H9 (cell line): ENCODE measurements at regions not wholly inside any gene's neighbourhood (a gene's known extent, or its start where the extent isn't known, plus 50 kb on each side); places are given as distances from the start of the nearest gene placed in this dataset.

Source experiments
- DNase-seq: peaks from one replicate; pipeline ENCODE4 v3.0.0-alpha.2; 2017
- H2AFZ ChIP-seq: one replicate; pipeline ENCODE4 v1.6.1; 2013; ENCODE audit warnings: mild to moderate bottlenecking, low read length, control low read depth, moderate library complexity
- H2AK5ac ChIP-seq: 2 replicates; pipeline ENCODE4 v1.6.1; 2013; ENCODE audit warnings: low read length, control low read depth, mixed read lengths; ENCODE audit not compliant: insufficient read length
- H2BK120ac ChIP-seq: one replicate; pipeline ENCODE4 v1.6.1; 2013; ENCODE audit warnings: low read depth, mild to moderate bottlenecking, low read length, control low read depth, inconsistent platforms; ENCODE audit not compliant: poor library complexity, severe bottlenecking
- H2BK12ac ChIP-seq: 2 replicates; pipeline ENCODE4 v1.6.1; 2013; ENCODE audit warnings: low read length, control low read depth, mixed read lengths, low read depth; ENCODE audit not compliant: insufficient read length
- H2BK15ac ChIP-seq: 2 replicates; pipeline ENCODE4 v1.6.1; 2013; ENCODE audit warnings: low read depth, low read length, control low read depth
- H2BK20ac ChIP-seq: one replicate; pipeline ENCODE4 v1.6.1; 2013; ENCODE audit warnings: low read depth, mild to moderate bottlenecking, low read length, control low read depth, inconsistent platforms; ENCODE audit not compliant: poor library complexity, severe bottlenecking
- H2BK5ac ChIP-seq: 2 replicates; pipeline ENCODE4 v1.6.1; 2013; ENCODE audit warnings: low read length, control low read depth, mixed read lengths; ENCODE audit not compliant: insufficient read length
- H3K14ac ChIP-seq: 2 replicates; pipeline ENCODE4 v1.6.1; 2013; ENCODE audit warnings: low read length, control low read depth; ENCODE audit not compliant: insufficient read depth
- H3K18ac ChIP-seq: 2 replicates; pipeline ENCODE4 v1.6.1; 2013; ENCODE audit warnings: low read depth, mild to moderate bottlenecking, mixed read lengths, low read length, control low read depth; ENCODE audit not compliant: insufficient read length
- H3K23ac ChIP-seq: 2 replicates; pipeline ENCODE4 v1.6.1; 2013; ENCODE audit warnings: low read length, control low read depth, mixed read lengths, low read depth; ENCODE audit not compliant: insufficient read length
- H3K23me2 ChIP-seq: 2 replicates; pipeline ENCODE4 v1.6.1; 2013; ENCODE audit warnings: low read depth, mild to moderate bottlenecking, mixed read lengths, low read length, control low read depth; ENCODE audit not compliant: insufficient read length, poor library complexity, severe bottlenecking
- H3K27ac ChIP-seq: 2 replicates; pipeline ENCODE4 v1.5.1; 2013; ENCODE audit warnings: low read length, control low read depth, mixed read lengths, low read depth; ENCODE audit not compliant: insufficient read length
- H3K27me3 ChIP-seq: 2 replicates; pipeline ENCODE4 v1.6.1; 2013; ENCODE audit warnings: low read length, control low read depth, inconsistent platforms; ENCODE audit not compliant: insufficient read depth
- H3K4ac ChIP-seq: 2 replicates; pipeline ENCODE4 v1.6.1; 2013; ENCODE audit warnings: low read depth, mild to moderate bottlenecking, control low read depth, inconsistent platforms, low read length, moderate library complexity
- H3K4me1 ChIP-seq: 2 replicates; pipeline ENCODE4 v1.6.1; 2013; ENCODE audit warnings: low read length, control low read depth, inconsistent platforms; ENCODE audit not compliant: insufficient read depth
- H3K4me2 ChIP-seq: 2 replicates; pipeline ENCODE4 v1.6.1; 2013; ENCODE audit warnings: low read length, control low read depth, mixed read lengths; ENCODE audit not compliant: insufficient read length, insufficient read depth
- H3K56ac ChIP-seq: 2 replicates; pipeline ENCODE4 v1.6.1; 2013; ENCODE audit warnings: low read depth, mild to moderate bottlenecking, mixed read lengths, low read length, control low read depth; ENCODE audit not compliant: insufficient read length
- H3K79me1 ChIP-seq: 2 replicates; pipeline ENCODE4 v1.6.1; 2013; ENCODE audit warnings: low read depth, mild to moderate bottlenecking, moderate library complexity, low read length, control low read depth, inconsistent platforms; ENCODE audit not compliant: insufficient read depth, poor library complexity, severe bottlenecking
- H3K79me2 ChIP-seq: 2 replicates; pipeline ENCODE4 v1.6.1; 2013; ENCODE audit warnings: low read length, control low read depth, inconsistent platforms; ENCODE audit not compliant: insufficient read depth
- H3K9ac ChIP-seq: 2 replicates; pipeline ENCODE4 v1.6.1; 2013; ENCODE audit warnings: low read length, control low read depth, mixed read lengths; ENCODE audit not compliant: insufficient read length; ENCODE audit errors: extremely low read depth
- H3K9me3 ChIP-seq: one replicate; pipeline ENCODE4 v1.6.1; 2013; ENCODE audit warnings: low read depth, low read length, inconsistent platforms; ENCODE audit not compliant: control insufficient read depth
- H3T11ph ChIP-seq: one replicate; pipeline ENCODE4 v1.6.1; 2013; ENCODE audit warnings: mild to moderate bottlenecking, low read length, control low read depth, inconsistent platforms
- H4K20me1 ChIP-seq: one replicate; pipeline ENCODE4 v1.6.1; 2013; ENCODE audit not compliant: control insufficient read depth, insufficient read length, insufficient read depth
- H4K5ac ChIP-seq: 2 replicates; pipeline ENCODE4 v1.6.1; 2013; ENCODE audit warnings: low read depth, mild to moderate bottlenecking, mixed read lengths, low read length, control low read depth; ENCODE audit not compliant: insufficient read length
- H4K8ac ChIP-seq: replicated peaks from 2 replicates; pipeline ENCODE4 v1.6.1; 2013; ENCODE audit warnings: low read length, control low read depth, mixed read lengths, low read depth; ENCODE audit not compliant: insufficient read length
- H4K91ac ChIP-seq: 2 replicates; pipeline ENCODE4 v1.6.1; 2013; ENCODE audit warnings: low read depth, mild to moderate bottlenecking, moderate library complexity, mixed read lengths, low read length, control low read depth; ENCODE audit not compliant: insufficient read length
- H3K27ac Mint-ChIP-seq, 3 experiments: 2 replicates in 2 of 3; 3 replicates in 1 of 3; pipeline ENCODE4 v1.8.0; 2020 to 2021; ENCODE audit warnings: mixed read lengths in 3 of 3, mild to moderate bottlenecking in 1 of 3, moderate library complexity in 1 of 3
- H3K27me3 Mint-ChIP-seq: 2 replicates; pipeline ENCODE4 v1.8.0; 2021; ENCODE audit warnings: low read depth, mild to moderate bottlenecking, moderate library complexity, mixed read lengths
- H3K36me3 Mint-ChIP-seq, 3 experiments: 2 replicates in 2 of 3; 3 replicates in 1 of 3; pipeline ENCODE4 v1.8.0; 2020 to 2021; ENCODE audit warnings: low read depth in 3 of 3, mixed read lengths in 3 of 3; ENCODE audit not compliant: insufficient read depth in 1 of 3
- H3K4me1 Mint-ChIP-seq, 2 experiments: 2 replicates each; pipeline ENCODE4 v1.8.0; 2020; ENCODE audit warnings: mixed read lengths in 2 of 2
- H3K4me3 Mint-ChIP-seq, 2 experiments: 2 replicates in 1 of 2; 3 replicates in 1 of 2; pipeline ENCODE4 v1.8.0; 2020 to 2021; ENCODE audit warnings: mild to moderate bottlenecking in 2 of 2, mixed read lengths in 2 of 2, moderate library complexity in 1 of 2
- H3K9me3 Mint-ChIP-seq, 2 experiments: 2 replicates in 1 of 2; 3 replicates in 1 of 2; pipeline ENCODE4 v1.8.0; 2020; ENCODE audit warnings: mild to moderate bottlenecking in 2 of 2, mixed read lengths in 2 of 2, moderate library complexity in 1 of 2
- WGBS: extraction: QIAGEN DNeasy Blood & Tissue Kit; methylation state at CpG from one replicate; pipeline ENCODE4 v1.1.7; 2013; ENCODE audit warnings: missing lambda C conversion rate, low lambda C conversion rate, mixed read lengths; ENCODE audit not compliant: insufficient read length; ENCODE audit errors: extremely low coverage; 5-methylcytosine and 5-hydroxymethylcytosine counted together
- TF ChIP-seq, protein P1 (sequence below): fragments of 200-600 bp; sonication (generic); conservative IDR thresholded peaks from 3 replicates; pipeline ENCODE4 v1.8.0; 2021; ENCODE audit warnings: antibody characterized with exemption, mild to moderate bottlenecking

DNA sequence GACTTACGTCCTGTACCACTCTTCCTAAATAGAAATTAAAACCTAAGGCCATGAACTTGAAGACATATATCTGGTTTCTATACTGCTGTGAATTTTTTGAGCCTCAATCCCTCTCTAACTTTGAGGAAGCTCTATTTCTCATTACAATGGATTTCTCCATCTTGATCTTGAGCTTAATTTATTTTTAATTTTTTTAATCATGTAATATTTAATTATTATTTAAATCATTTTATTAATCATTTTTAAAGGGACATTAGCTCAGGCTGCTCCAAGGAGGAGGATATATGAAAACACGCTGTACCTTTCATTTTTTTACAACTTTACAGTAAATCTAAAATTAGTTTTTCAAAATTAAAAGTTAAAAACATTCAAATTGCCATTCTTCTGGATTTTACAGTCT, 540.5 kb downstream of the SATB2 start:
- H3K23ac ChIP-seq: no peak overlapping the region
- H3K27ac ChIP-seq: no peak overlapping the region
- no peak overlapping the region for H4K91ac ChIP-seq
- no peak overlapping the region for H2BK20ac ChIP-seq
- Mint-ChIP-seq H3K27me3 (no peaks in the 10 kb centered on the region), H3K4me1 (no peaks in the 10 kb centered on the region), H3K4me3 (no peak overlapping the region), H3K36me3 (peaks cover 0 to 4% (median 2%) of the 10 kb centered on the region in 3 experiments; a peak in 2 of 7 replicates), H3K9me3 (peaks cover 0 to 8% of the 10 kb centered on the region in 2 experiments; a peak in 1 of 5 replicates), H3K27ac (no peak overlapping the region)
- no peaks in the 10 kb centered on the region for H3K79me1 ChIP-seq
- no peaks in the 10 kb centered on the region for H4K20me1 ChIP-seq
- H3K9ac ChIP-seq: no peak overlapping the region
- no peaks in the 10 kb centered on the region for H3K23me2 ChIP-seq
- H2BK5ac ChIP-seq: no peak overlapping the region
- no peaks in the 10 kb centered on the region for H3K4me1 ChIP-seq
- no peak overlapping the region for H2BK120ac ChIP-seq
- no peak overlapping the region for H2BK15ac ChIP-seq
- no peak overlapping the region for H3K4ac ChIP-seq
- H4K5ac ChIP-seq: no peak overlapping the region
- no CpG with 5 or more reads among the region's 2 CpGs for WGBS
- no peak overlapping the region for H2AK5ac ChIP-seq
- no peak overlapping the region for H3K14ac ChIP-seq
- TF ChIP-seq, protein P1, sequence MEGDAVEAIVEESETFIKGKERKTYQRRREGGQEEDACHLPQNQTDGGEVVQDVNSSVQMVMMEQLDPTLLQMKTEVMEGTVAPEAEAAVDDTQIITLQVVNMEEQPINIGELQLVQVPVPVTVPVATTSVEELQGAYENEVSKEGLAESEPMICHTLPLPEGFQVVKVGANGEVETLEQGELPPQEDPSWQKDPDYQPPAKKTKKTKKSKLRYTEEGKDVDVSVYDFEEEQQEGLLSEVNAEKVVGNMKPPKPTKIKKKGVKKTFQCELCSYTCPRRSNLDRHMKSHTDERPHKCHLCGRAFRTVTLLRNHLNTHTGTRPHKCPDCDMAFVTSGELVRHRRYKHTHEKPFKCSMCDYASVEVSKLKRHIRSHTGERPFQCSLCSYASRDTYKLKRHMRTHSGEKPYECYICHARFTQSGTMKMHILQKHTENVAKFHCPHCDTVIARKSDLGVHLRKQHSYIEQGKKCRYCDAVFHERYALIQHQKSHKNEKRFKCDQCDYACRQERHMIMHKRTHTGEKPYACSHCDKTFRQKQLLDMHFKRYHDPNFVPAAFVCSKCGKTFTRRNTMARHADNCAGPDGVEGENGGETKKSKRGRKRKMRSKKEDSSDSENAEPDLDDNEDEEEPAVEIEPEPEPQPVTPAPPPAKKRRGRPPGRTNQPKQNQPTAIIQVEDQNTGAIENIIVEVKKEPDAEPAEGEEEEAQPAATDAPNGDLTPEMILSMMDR: no peak
- no peaks in the 10 kb centered on the region for H3K27me3 ChIP-seq
- H3T11ph ChIP-seq: no peak overlapping the region
- no peak overlapping the region for H2BK12ac ChIP-seq
- H3K18ac ChIP-seq: no peak overlapping the region
- no peak overlapping the region for H3K56ac ChIP-seq
- H3K79me2 ChIP-seq: no peaks in the 10 kb centered on the region
- no peaks in the 10 kb centered on the region for H3K9me3 ChIP-seq
- H2AFZ ChIP-seq: no peak overlapping the region
- no peak overlapping the region for H4K8ac ChIP-seq
- no peak overlapping the region for H3K4me2 ChIP-seq
- no peak for DNase-seq
